Amygdala (tissue), 56 donors: ENCODE measurements at regions not wholly inside any gene's neighbourhood (a gene's known extent, or its start where the extent isn't known, plus 50 kb on each side); places are given as distances from the start of the nearest gene placed in this dataset.

Experiments used
- DNase-seq, 56 donors: peaks; one replicate each; lab custom pipeline; 2025; lab: John Stamatoyannopoulos, UW

DNA sequence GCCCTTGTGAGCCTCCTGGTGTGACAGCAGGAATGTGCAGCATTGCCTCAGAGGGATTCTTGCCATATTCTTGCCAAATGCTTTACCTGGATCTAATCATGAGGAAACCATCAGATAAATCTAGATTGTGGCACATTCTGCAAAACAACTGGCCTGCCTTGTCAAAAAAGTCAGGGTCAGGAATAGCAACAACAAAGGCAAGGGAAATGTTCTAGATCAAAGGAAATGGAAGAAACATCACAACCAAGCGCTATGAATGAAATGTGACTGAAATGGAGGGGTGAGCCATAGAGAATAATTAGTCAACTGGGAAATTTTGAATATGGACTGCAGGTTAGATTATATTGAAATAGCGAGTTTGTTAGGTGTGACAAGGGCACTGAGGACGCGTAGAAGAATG lies 262.6 kb upstream of the CDYL start:
- DNase-seq, result no peak

DNA sequence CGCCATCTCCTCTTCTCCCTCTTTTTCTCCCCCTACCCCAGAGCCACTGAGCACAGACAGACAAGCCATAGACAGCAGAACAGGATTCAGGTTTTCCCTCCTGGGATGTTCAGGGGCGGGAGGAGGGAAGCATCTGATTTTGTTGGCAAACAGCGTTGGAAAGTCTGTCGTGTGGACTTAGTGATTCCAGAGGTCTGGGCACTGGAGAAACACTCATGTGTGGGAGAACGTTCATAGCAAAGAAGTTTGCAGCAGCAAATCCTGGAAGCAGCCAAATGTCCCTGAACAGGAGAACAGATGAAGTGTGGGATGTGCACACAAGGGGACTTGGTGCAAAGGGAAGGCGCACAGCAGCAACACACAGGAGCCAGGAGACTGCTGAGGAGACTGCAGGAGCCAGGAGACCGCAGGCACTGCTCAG lies 264.1 kb upstream of the CDYL start:
- peak in 19 of 56 donors; percentile 4 to 54 (median 18) for DNase-seq

GRCh38 chr6:4511641-4512020 lies 264.6 kb upstream of the CDYL start:
- no peak for DNase-seq

DNA sequence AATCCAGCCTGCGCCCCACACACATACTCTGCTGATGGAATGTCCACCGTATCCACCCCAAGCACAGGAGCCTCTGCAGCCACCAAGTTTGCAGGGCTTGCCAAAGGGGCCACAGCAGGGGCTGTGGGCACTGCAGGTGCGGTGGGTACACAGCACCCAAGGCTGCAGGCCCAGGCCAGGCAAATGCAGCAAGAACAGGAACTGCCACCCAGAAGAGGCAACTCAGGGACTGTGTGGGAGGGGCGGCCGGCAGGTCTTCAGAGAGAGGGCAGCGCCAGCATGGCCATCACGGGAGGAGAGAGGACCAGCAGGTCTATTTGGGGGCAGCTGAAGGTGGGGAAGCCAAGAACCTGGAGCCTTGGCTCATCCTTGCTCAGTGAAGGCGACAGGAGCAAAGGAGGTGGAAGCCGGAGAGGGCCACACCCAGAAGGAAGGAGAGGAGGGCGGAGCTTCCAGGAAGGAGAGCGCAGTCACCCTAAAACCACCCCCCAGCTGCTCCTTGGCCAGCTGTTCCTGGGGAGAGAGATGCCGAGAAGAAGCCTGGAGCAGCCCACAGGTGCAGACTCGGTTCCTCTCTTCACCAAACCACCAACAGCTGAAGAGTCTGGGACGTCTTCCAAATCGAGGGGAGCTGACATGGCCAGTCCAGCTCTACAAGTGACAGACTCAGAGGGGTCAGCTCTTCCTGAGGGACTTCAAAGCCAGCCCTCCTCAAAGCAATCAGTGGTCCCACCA lies 265.1 kb upstream of the CDYL start:
- no peak for DNase-seq

GRCh38 chr6:4510317-4510716 lies 265.9 kb upstream of the CDYL start:
- DNase-seq, result peak in 31 of 56 donors; percentile 3 to 58 (median 23)

DNA sequence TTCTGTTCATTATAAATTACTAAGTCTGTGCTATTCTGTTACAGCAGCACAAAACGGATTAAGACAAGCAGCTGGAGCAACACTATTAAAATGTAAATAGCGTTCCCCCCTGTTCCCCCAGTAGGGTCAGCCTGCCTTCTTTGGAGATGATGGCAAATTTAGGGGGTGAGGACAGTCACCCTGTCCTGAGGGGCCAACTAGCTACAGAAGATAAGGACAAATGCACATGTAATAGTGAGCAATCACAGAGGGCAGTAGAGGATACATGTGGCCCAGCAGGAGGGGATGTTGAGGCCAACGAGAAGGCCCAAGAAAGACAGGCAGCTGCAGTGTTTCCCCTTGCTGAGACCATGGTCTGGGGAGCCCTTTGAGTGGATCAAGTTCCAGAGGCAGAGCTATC lies 266.7 kb upstream of the CDYL start:
- no peak for DNase-seq

DNA sequence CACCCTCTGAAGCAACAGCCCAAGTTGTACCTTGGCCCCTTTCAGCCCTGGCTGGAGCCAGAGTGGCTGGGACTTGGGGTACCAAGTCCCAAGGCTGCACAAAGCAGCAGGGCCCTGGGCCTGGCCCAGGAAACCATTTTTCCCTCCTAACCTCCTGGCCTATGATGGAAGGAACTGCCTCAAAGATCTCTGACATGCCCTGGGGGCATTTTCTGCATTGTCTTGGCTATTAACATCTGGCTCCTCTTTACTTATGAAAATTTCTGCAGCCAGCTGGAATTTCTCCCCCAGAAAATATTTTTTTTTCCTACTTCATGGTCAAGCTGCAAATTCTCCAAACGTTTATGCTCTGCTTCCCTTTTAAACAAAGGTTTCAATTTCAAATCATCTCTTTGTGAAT lies 269.4 kb upstream of the CDYL start:
- no peak for DNase-seq

DNA sequence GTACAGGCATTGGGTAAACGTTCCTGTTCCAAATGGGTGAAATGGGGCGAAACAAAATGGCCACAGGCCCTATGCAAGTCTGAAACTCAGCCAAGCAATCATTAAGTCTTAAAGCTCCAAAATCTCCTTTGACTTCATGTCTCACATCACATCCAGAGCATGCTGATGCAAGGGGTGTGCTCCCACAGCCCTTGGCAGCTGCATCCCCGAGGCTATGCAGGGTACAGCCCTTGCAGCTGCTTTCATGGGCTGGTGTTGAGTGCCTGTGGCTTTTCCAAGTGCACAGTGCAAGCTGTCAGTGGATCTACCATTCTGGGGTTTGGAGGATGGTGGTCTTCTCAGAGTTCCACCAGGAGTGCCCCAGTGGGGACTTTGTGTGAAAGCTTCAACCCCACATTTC lies 270.0 kb upstream of the CDYL start:
- no peak for DNase-seq

DNA sequence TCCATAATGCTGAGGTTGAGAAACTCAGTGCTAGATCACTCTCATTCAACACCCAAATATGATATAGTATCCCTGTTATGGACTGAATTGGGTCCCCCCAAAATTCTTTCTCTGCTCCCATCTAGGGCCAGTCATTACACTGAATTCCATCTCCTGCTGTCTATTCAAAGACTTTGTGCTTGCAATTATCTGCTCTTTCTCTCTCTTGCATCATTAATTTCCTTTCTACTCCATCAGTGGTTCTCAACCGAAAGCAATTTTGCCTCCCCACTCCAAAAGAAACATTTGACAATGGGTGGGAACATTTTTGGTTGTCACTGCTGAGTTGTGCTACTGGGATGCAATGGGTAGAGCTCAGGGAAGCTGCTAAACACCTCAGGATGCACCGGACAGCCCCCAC lies 271.5 kb upstream of the CDYL start:
- DNase-seq, result no peak

DNA sequence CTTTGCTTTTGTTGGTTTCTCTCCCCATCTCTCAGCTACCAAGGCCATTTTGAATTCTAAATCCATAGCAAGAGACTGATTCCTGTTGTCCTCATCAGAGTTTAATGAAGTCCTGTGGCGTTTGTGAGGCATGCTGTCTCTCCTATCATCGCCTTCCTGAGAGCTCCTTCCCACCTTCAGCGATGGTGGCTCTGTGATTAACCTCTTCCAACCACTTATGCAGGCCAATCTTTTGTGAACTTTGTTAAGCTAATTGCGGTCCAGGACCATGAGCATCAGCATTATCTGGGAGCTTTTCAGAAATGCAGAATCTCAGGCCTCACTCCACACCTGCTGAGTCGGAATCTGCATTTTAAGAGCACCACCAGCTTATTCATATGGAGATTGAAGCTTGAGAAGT lies 272.5 kb upstream of the CDYL start:
- DNase-seq, result no peak

DNA sequence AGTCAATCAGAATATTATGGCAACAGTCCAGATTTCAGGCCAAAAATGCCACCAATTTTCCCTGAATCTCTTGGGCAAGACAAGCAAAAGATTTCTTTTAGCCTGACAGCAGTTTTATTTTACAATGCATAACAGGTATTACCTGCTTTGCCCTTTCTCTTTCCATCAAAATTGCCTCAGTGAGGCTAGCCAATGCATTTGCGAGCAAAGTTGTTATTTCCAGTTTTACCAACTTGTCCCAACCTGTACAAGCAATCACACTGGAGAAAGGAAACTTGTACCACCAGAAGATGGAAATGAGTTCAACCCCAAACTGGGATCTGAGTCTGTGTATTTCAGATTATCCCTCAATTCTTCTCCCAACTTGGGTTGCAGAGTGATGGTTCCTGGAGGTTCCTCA lies 279.9 kb upstream of the CDYL start:
- no peak for DNase-seq

DNA sequence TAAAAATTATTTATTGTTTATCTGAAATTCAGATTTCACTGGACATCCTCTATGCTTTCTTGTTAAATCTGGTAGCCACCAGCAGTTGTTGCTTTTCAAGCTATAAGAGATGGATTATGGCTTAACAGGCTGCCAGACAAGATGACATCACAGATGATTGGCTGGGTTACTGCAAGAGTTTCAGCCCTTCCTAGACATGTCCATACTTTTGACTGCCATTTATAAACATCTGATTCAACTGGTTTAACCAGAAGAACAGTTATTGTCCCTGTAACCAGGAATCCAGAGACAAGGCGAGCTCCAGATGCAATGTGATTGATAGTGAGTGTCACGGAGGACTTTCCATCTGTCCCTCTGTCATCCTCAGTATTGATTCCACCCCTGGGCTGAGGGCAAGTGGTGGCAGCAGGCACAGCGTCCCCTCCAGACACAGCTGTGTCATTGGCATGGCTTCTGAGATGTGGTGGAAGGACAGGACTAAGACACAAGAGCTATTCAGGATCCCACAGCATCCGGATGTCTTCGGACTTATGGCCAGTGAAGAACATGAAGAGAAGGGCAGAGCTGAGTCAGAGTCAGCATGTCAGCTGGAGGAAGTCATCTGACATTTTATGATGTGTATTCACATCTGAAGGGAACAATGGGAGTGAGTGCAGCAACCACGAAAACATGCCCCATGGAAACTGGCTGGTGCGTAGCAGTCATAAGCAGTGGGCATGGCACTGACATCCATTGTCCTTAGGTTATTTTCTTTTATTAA lies 284.5 kb upstream of the CDYL start:
- no peak for DNase-seq

GRCh38 chr6:4489538-4489937 lies 286.7 kb upstream of the CDYL start:
- no peak for DNase-seq

GRCh38 chr6:4488389-4488788 lies 287.8 kb upstream of the CDYL start:
- no peak for DNase-seq

DNA sequence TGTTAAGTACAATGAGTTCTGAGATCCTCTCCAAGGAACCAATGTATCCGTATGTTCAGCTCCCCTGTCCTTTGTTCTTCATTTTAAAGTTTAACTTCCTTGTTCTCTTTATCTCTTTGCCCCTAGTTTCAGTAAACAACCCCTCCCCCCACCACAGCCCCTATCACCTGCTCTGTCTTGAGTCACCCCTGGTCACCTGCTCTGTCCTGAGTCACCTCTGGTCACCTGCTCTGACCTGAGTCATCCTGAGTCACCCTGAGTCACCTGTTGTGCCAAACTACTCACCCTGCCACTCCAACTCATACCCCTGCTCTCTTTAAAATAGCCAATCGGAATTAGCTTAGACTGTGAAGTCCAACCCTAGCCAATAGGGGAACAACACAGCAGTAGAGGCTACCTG lies 288.7 kb upstream of the CDYL start:
- no peak for DNase-seq

DNA sequence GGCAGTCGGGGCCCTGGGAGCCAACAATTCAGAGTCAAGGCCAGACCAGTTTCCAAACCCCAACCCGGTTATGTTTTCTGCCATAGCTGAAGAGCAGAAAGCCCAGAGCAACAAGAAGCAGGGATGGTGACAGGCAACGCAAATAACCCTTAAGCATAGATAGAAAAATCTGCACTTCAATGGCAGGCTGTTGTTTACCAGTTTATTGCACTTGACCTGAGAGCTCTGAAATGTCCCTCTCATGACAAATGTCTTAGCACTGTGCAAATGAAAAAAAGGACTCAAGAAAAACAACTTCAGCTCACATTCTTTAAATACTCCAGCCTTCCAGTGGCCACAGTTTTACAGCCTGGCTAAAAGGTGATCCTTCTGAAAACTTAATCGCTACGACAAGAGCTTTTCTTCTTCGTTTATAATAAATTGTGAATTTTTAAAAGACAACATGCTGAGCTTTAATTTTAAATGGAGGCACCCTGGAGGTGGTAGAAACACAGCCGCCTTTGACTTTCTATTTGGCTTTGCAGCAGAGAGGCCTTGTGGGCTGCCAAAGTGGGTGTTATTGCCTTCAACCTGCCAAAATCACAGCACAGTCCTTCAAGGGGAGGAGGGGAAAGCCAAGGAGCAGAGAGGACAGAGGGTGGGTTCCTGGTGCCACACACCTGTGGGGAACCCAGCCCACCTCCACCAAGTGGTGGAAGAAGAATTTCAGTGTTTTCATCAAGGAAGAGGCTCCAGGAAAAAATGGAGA lies 289.5 kb upstream of the CDYL start:
- no peak for DNase-seq

- no peak for DNase-seq
Measured at GRCh38 chr6:4485735-4486134, 290.5 kb upstream of the CDYL start.

GRCh38 chr6:4482461-4482860 lies 293.7 kb upstream of the CDYL start:
- no peak for DNase-seq

GRCh38 chr6:4480788-4481735 lies 295.1 kb upstream of the CDYL start:
- no peak for DNase-seq

DNA sequence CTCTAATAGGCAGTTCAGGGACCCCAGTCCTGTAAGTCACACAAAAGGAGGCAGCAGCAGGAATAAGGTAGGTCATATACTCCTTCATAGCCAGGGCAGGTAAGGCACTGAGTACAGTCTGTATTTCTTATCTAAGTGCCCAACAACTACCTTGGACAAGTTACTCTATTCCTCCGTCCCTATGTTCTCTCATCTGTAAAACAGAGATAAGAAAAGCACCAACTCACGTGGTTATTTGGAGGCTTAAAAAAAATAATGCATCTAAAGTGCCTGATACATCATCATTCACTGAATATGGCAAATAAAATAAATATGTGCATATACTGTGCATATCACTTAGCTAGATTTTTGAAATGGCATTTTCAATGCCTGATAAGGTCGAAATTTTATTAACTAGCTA lies 298.1 kb upstream of the CDYL start:
- no peak for DNase-seq
